Endothelial cell of umbilical vein (primary cell): ENCODE measurements at regions not wholly inside any gene's neighbourhood (a gene's known extent, or its start where the extent isn't known, plus 50 kb on each side); places are given as distances from the start of the nearest gene placed in this dataset.

Source experiments
- BruUV-seq: library from RNA; stranded (reverse); fragments of 400-500 nt; replicated peaks from 2 replicates; lab custom pipeline; 2021; lab: Mats Ljungman, UMichigan
- CTCF ChIA-PET: fragments of 300-600, 350-600 bp; sonication (Branson Sonifier 250); formaldehyde crosslinking; loops from one replicate; lab custom pipeline; 2021; ENCODE audit warnings: antibody characterized with exemption, inconsistent platforms; lab: Charles Lee
- POLR2A ChIA-PET: fragments of 300-600, 350-600 bp; sonication (Branson Sonifier 250); formaldehyde crosslinking; loops from one replicate; lab custom pipeline; 2021; ENCODE audit warnings: antibody characterized with exemption, inconsistent platforms; lab: Charles Lee
- DNase-seq: peaks from one replicate; pipeline ENCODE4 v3.0.0-alpha.2; 2011; ENCODE audit warnings: low read depth, low spot score
- FAIRE-seq: peaks from 2 replicates; lab custom pipeline; 2011; peaks lifted over from hg19 to GRCh38; lab: Jason Lieb, UNC
- H2AFZ ChIP-seq: 2 replicates; pipeline ENCODE4 v1.6.0; 2012; ENCODE audit warnings: low read depth, low read length, control low read depth, inconsistent platforms
- H3K27ac ChIP-seq: 2 replicates; pipeline ENCODE4 v1.5.1; 2011; ENCODE audit warnings: low read depth, mild to moderate bottlenecking, control low read depth, low read length, moderate library complexity; ENCODE audit not compliant: insufficient read depth
- H3K27me3 ChIP-seq, 2 experiments: 2 replicates each; pipeline versions ENCODE4 v1.6.0 to v1.6.1; 2011; ENCODE audit warnings: low read length in 2 of 2, mixed read lengths in 1 of 2; ENCODE audit not compliant: control insufficient read depth in 2 of 2, insufficient read depth in 2 of 2
- H3K36me3 ChIP-seq, 2 experiments: 2 replicates in 1 of 2; 3 replicates in 1 of 2; pipeline ENCODE4 v1.5.1; 2011; ENCODE audit warnings: low read length in 2 of 2, mild to moderate bottlenecking in 1 of 2, moderate library complexity in 1 of 2; ENCODE audit not compliant: control insufficient read depth in 2 of 2, insufficient read depth in 2 of 2; ENCODE audit errors: extremely low read depth in 1 of 2
- H3K4me1 ChIP-seq: 3 replicates; pipeline ENCODE4 v1.5.1; 2011; ENCODE audit warnings: mild to moderate bottlenecking, low read length; ENCODE audit not compliant: control insufficient read depth, insufficient read depth; ENCODE audit errors: extremely low read depth
- H3K4me2 ChIP-seq: 2 replicates; pipeline ENCODE4 v1.6.1; 2011; ENCODE audit warnings: low read length, control low read depth, mixed read lengths; ENCODE audit not compliant: insufficient read depth
- H3K4me3 ChIP-seq, 3 experiments: fragments of 200-600 bp in 1 of 3; sonication (generic), shearing (Covaris generic) in 1 of 3; replicated peaks in 1 of 3; 2 replicates each; pipeline ENCODE4 v1.5.1; 2011 to 2016; ENCODE audit warnings: control low read depth in 3 of 3, low read length in 3 of 3, mild to moderate bottlenecking in 2 of 3, inconsistent platforms in 1 of 3, low read depth in 1 of 3, moderate library complexity in 1 of 3; ENCODE audit not compliant: insufficient read depth in 1 of 3
- H3K79me2 ChIP-seq: 2 replicates; pipeline ENCODE4 v1.6.0; 2012; ENCODE audit warnings: low read length, inconsistent platforms; ENCODE audit not compliant: control insufficient read depth, insufficient read depth
- H3K9ac ChIP-seq: replicated peaks from 2 replicates; pipeline ENCODE3; 2011; ENCODE audit warnings: low read length, control low read depth; ENCODE audit not compliant: insufficient read depth; ENCODE audit errors: extremely low read depth
- H3K9me1 ChIP-seq: replicated peaks from 3 replicates; pipeline ENCODE4 v1.6.0; 2011; ENCODE audit warnings: mild to moderate bottlenecking, low read length; ENCODE audit not compliant: control insufficient read depth, insufficient read depth; ENCODE audit errors: extremely low read depth
- H3K9me3 ChIP-seq: replicated peaks from 2 replicates; pipeline ENCODE4 v1.5.1; 2012; ENCODE audit warnings: low read length, inconsistent platforms; ENCODE audit not compliant: control insufficient read depth, insufficient read depth
- H4K20me1 ChIP-seq: replicated peaks from 2 replicates; pipeline ENCODE3; 2011; ENCODE audit warnings: mild to moderate bottlenecking, low read length; ENCODE audit not compliant: control insufficient read depth, insufficient read depth; ENCODE audit errors: extremely low read depth
- CTCF ChIP-seq, 2 donors: IDR thresholded peaks; 1 replicate in 1 of 2; 2 replicates in 1 of 2; pipeline ENCODE4 v1.5.1; 2011; ENCODE audit warnings: low read length in 2 of 2, mild to moderate bottlenecking in 2 of 2, moderate library complexity in 2 of 2, control low read depth in 1 of 2, inconsistent platforms in 1 of 2, low read depth in 1 of 2; ENCODE audit not compliant: insufficient read depth in 1 of 2; ENCODE audit errors: extremely low read depth in 1 of 2
- EZH2 ChIP-seq: IDR thresholded peaks from 2 replicates; pipeline ENCODE4 v1.6.1; 2012; ENCODE audit warnings: borderline replicate concordance, low read depth, mild to moderate bottlenecking, moderate library complexity, low read length, inconsistent platforms; ENCODE audit not compliant: severe bottlenecking
- FOS ChIP-seq: IDR thresholded peaks from 2 replicates; pipeline ENCODE4 v1.6.1; 2011; ENCODE audit warnings: mild to moderate bottlenecking, low read length, moderate library complexity, borderline replicate concordance; ENCODE audit not compliant: insufficient read depth
- GATA2 ChIP-seq: IDR thresholded peaks from 2 replicates; pipeline ENCODE4 v1.7.0; 2011; ENCODE audit warnings: low read depth, mild to moderate bottlenecking, moderate library complexity, mixed read lengths, low read length; ENCODE audit not compliant: insufficient read length, insufficient read depth
- JUN ChIP-seq: IDR thresholded peaks from 2 replicates; pipeline ENCODE4 v1.6.1; 2011; ENCODE audit warnings: borderline replicate concordance, low read depth; ENCODE audit not compliant: insufficient read length, insufficient read depth
- MYC ChIP-seq: IDR thresholded peaks from one replicate; pipeline ENCODE4 v1.6.1; 2011; ENCODE audit warnings: mild to moderate bottlenecking, low read depth, low read length
- POLR2A ChIP-seq: IDR thresholded peaks from 2 replicates; pipeline ENCODE4 v1.6.1; 2012; ENCODE audit warnings: low read depth, mild to moderate bottlenecking, control low read depth, low read length
- POLR2AphosphoS5 ChIP-seq: IDR thresholded peaks from 2 replicates; pipeline ENCODE4 v1.6.1; 2012; ENCODE audit warnings: low read depth, mild to moderate bottlenecking, control low read depth, low read length, moderate library complexity; ENCODE audit not compliant: insufficient read depth
- dilution Hi-C: fragments of 300-500 bp; cut with MboI; formaldehyde crosslinking; loops from one replicate; pipeline ENCODE4 v1.15.0; 2019; ENCODE audit warnings: low sequenced_read_pairs; ENCODE audit not compliant: extremely low pct_ligation_motif_present
- intact Hi-C: fragments of 100-400 bp; cut with micrococcal nuclease; formaldehyde crosslinking; loops from one replicate; pipeline ENCODE4 v1.10.0; 2022
- TF ChIP-seq, protein P1 (sequence below): IDR thresholded peaks from 2 replicates; pipeline ENCODE4 v1.6.1; 2011; ENCODE audit not compliant: insufficient read depth, insufficient read length

- dilution Hi-C loops = no loop called here
- no peaks in the 10 kb centered on the region for H3K9me1 ChIP-seq
Measured at GRCh38 chrX:79300856-79301255, 66.3 kb downstream of the ITM2A start.

More at GRCh38 chrX:79300856-79301255, 66.3 kb downstream of the ITM2A start:
- H4K20me1 ChIP-seq = no peaks in the 10 kb centered on the region
- H3K4me1 ChIP-seq = no peaks in the 10 kb centered on the region
- CTCF ChIA-PET = no interaction called here
- H3K4me3 ChIP-seq = no peak overlapping the region
- no TSS peak for BruUV-seq
- H3K79me2 ChIP-seq = no peaks in the 10 kb centered on the region
- TF ChIP-seq, protein P1, sequence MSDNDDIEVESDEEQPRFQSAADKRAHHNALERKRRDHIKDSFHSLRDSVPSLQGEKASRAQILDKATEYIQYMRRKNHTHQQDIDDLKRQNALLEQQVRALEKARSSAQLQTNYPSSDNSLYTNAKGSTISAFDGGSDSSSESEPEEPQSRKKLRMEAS = no peak
- TF ChIP-seq MYC (no peak), FOS (no peak), JUN (no peak), EZH2 (no peak), POLR2AphosphoS5 (no peak), POLR2A (no peak), CTCF (IDR thresholded peaks at IDR 0.05; ENCODE audit: extremely low read depth in 1 of 2, insufficient read depth in 1 of 2, low read depth in 1 of 2, low read length in 2 of 2) (no peak), GATA2 (no peak)
- no peak overlapping the region for H3K9ac ChIP-seq
- FAIRE-seq (no peak), DNase-seq (no peak)
- H3K4me2 ChIP-seq = no peak overlapping the region
- no peaks in the 10 kb centered on the region for H3K9me3 ChIP-seq
- no peak overlapping the region for H2AFZ ChIP-seq
- no peak overlapping the region for H3K27ac ChIP-seq
- no peaks in the 10 kb centered on the region for H3K27me3 ChIP-seq
- POLR2A ChIA-PET = no interaction called here
- intact Hi-C loops = no loop called here
- H3K36me3 ChIP-seq = no peaks in the 10 kb centered on the region
